ENCODE measurements at regions not wholly inside any gene's neighbourhood (a gene's known extent, or its start where the extent isn't known, plus 50 kb on each side); places are given as distances from the start of the nearest gene placed in this dataset.
"Not testable (repeated sequence)": the region's sequence is repeated elsewhere in the genome, so short reads cannot be mapped to it uniquely, and the experiment has no call there.

GRCh38 chr10:109619914-109620313, 303.4 kb downstream of the XPNPEP1 start:
- Histone ChIP-seq H3K4me1 (peaks cover 44% of the 10 kb centered on the region), H3K9me3 (peaks cover 13% of the 10 kb centered on the region), H3K9ac (no peak overlapping the region), H4K20me1 (no peaks in the 10 kb centered on the region), H3K27ac (no peak overlapping the region), H3K4me2 (no peak overlapping the region), H3K27me3 (no peaks in the 10 kb centered on the region), H3K36me3 (no peaks in the 10 kb centered on the region), H3K4me3 (no peak overlapping the region)
- TF ChIP-seq Cebpa-rat (IDR thresholded peaks at IDR 0.05), result no peak

GRCh38 chr10:109618748-109619147, 304.6 kb downstream of the XPNPEP1 start:
- Histone ChIP-seq H3K36me3 (no peaks in the 10 kb centered on the region), H4K20me1 (no peaks in the 10 kb centered on the region), H3K27ac (no peak overlapping the region), H3K9me3 (peaks cover 13% of the 10 kb centered on the region), H3K9ac (no peak overlapping the region), H3K4me2 (no peak overlapping the region), H3K4me1 (peaks cover 44% of the 10 kb centered on the region), H3K27me3 (no peaks in the 10 kb centered on the region), H3K4me3 (no peak overlapping the region)
- TF ChIP-seq Cebpa-rat (IDR thresholded peaks at IDR 0.05), result no peak

DNA sequence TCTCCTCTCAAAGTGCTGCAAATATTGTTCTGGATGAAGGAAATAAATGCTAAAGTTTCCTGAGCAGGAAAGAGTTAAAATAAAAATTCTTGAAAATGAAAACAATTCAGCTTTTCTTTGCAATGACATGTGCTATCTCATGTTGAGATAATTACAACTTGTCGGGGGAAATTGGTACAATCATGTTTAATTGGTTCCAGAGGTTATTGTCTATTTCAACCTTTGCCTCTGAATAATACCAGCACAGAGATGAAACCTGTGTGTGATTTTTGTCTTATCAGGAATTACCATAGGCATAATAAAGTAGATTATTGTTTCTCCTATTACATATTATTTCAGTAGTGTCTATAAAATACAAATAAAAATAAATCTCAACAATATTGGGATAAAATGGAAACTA, 305.0 kb downstream of the XPNPEP1 start:
- Histone ChIP-seq H3K27ac (no peak overlapping the region), H3K36me3 (no peaks in the 10 kb centered on the region), H3K4me3 (no peak overlapping the region), H3K27me3 (no peaks in the 10 kb centered on the region), H3K9me3 (peaks cover 13% of the 10 kb centered on the region), H3K9ac (no peak overlapping the region), H3K4me2 (no peak overlapping the region), H3K4me1 (peaks cover 44% of the 10 kb centered on the region), H4K20me1 (no peaks in the 10 kb centered on the region)
- TF ChIP-seq Cebpa-rat (IDR thresholded peaks at IDR 0.05), result no peak

- Histone ChIP-seq H3K4me2 (peak overlapping the region; percentile 65), H3K9ac (peak overlapping the region; percentile 13; the same call in 1 of the 2 replicates), H3K27me3 (no peaks in the 10 kb centered on the region), H3K9me3 (peaks cover 9% of the 10 kb centered on the region), H3K4me3 (no peak overlapping the region), H3K36me3 (no peaks in the 10 kb centered on the region), H3K27ac (peak overlapping the region; percentile 38; the same call in 1 of the 2 replicates), H3K4me1 (peaks cover 33% of the 10 kb centered on the region), H4K20me1 (no peaks in the 10 kb centered on the region)
- TF ChIP-seq Cebpa-rat (IDR thresholded peaks at IDR 0.05), result no peak
Observed at GRCh38 chr10:109616359-109616980, 306.8 kb downstream of the XPNPEP1 start.

DNA sequence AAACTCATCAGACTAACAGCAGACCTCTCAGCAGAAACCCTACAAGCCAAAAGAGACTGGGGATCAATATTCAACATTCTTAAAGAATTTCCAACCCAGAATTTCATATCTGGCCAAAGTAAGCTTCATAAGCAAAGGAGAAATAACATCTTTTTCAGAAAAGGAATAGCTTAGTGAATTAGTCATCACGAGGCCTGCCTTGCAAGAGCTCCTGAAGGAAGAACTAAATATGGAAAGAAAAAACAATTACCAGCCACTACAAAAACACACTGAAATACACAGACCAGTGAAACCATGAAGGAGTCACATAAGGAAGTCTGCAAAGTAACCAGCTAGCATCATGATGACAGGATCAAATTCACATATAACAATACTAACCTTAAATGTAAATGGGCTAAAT, 328.0 kb downstream of the XPNPEP1 start:
- H3K27ac ChIP-seq, H4K20me1 ChIP-seq, H3K9ac ChIP-seq, H3K27me3 ChIP-seq, H3K4me2 ChIP-seq, H3K4me3 ChIP-seq, H3K4me1 ChIP-seq, H3K36me3 ChIP-seq: not testable (repeated sequence)
- H3K9me3 ChIP-seq, result peaks cover 23% of the 10 kb centered on the region

DNA sequence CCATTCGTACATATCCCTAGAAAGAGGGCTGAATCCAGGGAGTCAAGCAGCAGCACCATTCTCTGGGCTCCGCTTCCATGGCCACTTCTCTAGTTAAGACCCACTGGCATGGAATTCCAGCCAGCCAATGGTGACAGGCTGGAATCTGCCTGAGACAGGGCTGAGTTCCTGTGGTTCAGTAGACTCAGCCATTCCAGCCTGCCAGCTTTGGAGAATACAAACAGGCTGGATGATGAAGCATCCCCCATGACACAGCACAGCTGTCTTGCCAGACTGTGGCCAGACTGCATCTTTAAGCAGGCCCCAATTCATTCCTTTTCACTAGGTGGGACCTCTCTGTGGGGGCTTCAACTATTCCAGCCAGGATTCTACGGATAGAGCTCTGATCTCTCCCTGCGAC, 329.6 kb downstream of the XPNPEP1 start:
- Histone ChIP-seq H3K36me3 (no peaks in the 10 kb centered on the region), H3K9ac (no peak overlapping the region), H3K4me3 (no peak overlapping the region), H3K4me2 (no peak overlapping the region), H4K20me1 (no peaks in the 10 kb centered on the region), H3K9me3 (peaks cover 23% of the 10 kb centered on the region), H3K27ac (no peak overlapping the region), H3K4me1 (no peaks in the 10 kb centered on the region), H3K27me3 (no peaks in the 10 kb centered on the region)
- TF ChIP-seq Cebpa-rat (IDR thresholded peaks at IDR 0.05), result no peak

GRCh38 chr10:109592391-109592790, 330.9 kb downstream of the XPNPEP1 start:
- H3K4me3 ChIP-seq, result no peak overlapping the region
- no peaks in the 10 kb centered on the region for H3K36me3 ChIP-seq
- H3K27ac ChIP-seq, result no peak overlapping the region
- H4K20me1 ChIP-seq, result no peaks in the 10 kb centered on the region
- peaks cover 13% of the 10 kb centered on the region for H3K9me3 ChIP-seq
- H3K27me3 ChIP-seq, result no peaks in the 10 kb centered on the region
- no peak for TF ChIP-seq Cebpa-rat (IDR thresholded peaks at IDR 0.05)
- no peaks in the 10 kb centered on the region for H3K4me1 ChIP-seq
- H3K9ac ChIP-seq, result no peak overlapping the region
- no peak overlapping the region for H3K4me2 ChIP-seq

DNA sequence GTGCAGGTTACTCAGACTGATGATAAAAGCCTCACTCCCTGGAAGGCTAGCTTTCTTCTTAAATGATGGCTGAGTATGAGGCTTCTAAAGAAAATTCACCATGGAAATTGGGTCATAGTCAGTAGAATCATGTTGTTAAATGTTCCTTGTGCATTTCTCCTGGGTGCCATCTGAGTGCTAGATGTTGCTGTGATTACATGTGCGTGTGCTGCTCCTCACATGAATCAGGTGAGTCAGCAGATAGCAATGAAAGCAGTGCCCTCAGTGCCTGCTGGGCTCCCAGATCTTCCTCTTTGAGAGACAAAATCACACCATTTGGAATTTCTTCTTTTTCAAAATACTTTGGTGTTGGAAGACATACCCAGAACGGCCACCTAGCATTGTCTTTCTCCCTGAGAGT, 331.7 kb downstream of the XPNPEP1 start:
- Histone ChIP-seq H3K36me3 (no peaks in the 10 kb centered on the region), H3K9ac (no peak overlapping the region), H3K27ac (no peak overlapping the region), H3K4me1 (no peaks in the 10 kb centered on the region), H4K20me1 (no peaks in the 10 kb centered on the region), H3K4me3 (no peak overlapping the region), H3K9me3 (peaks cover 5% of the 10 kb centered on the region), H3K4me2 (no peak overlapping the region), H3K27me3 (no peaks in the 10 kb centered on the region)
- no peak for TF ChIP-seq Cebpa-rat (IDR thresholded peaks at IDR 0.05)

DNA sequence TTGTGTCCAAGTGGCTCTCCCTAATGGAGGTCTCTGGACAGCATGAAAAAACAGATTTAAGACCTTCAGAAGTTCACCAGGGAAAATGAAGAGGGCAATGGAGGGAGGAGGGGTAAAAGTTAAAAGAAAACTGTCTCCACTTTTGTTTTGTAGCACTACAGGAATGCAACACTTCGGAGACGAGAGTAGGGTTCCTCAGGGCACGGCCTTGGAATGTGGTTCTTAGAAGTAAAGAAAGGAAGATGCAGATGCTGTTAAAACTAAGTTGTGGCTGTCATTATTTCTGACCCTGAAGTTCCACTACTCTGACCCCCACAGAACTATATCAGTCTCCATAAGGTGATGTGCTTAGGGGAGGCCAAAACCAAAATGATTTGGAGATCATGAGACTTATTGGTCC, 335.1 kb downstream of the XPNPEP1 start:
- TF ChIP-seq Cebpa-rat (IDR thresholded peaks at IDR 0.05), result no peak
- Histone ChIP-seq H3K27me3 (no peaks in the 10 kb centered on the region), H3K4me3 (no peak overlapping the region), H3K4me2 (no peak overlapping the region), H3K4me1 (no peaks in the 10 kb centered on the region), H4K20me1 (no peaks in the 10 kb centered on the region), H3K9ac (no peak overlapping the region), H3K36me3 (no peaks in the 10 kb centered on the region), H3K27ac (no peak overlapping the region), H3K9me3 (no peaks in the 10 kb centered on the region)

DNA sequence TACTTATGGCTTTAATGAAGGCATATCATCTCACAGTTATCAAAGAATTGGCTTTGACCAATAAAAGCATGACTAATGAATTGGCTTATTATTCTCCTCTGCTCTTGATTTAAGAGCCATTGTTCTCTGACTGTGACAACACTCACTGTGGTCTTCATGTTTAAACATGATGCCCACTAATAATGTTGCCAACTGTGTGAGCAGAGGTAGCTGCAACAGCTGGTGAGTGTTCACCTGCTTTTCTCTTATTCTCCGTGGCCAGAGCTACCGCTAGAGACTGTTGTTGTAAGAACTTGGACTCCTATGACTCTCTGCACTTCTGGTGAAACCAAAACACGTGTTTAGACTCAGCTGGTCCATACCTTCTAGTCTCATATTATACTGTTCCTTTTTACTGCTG, 335.9 kb downstream of the XPNPEP1 start:
- Histone ChIP-seq H4K20me1 (no peaks in the 10 kb centered on the region), H3K27me3 (no peaks in the 10 kb centered on the region), H3K9ac (no peak overlapping the region), H3K4me3 (no peak overlapping the region), H3K4me2 (no peak overlapping the region), H3K36me3 (no peaks in the 10 kb centered on the region), H3K9me3 (no peaks in the 10 kb centered on the region), H3K4me1 (no peaks in the 10 kb centered on the region), H3K27ac (no peak overlapping the region)
- TF ChIP-seq Cebpa-rat (IDR thresholded peaks at IDR 0.05), result no peak

DNA sequence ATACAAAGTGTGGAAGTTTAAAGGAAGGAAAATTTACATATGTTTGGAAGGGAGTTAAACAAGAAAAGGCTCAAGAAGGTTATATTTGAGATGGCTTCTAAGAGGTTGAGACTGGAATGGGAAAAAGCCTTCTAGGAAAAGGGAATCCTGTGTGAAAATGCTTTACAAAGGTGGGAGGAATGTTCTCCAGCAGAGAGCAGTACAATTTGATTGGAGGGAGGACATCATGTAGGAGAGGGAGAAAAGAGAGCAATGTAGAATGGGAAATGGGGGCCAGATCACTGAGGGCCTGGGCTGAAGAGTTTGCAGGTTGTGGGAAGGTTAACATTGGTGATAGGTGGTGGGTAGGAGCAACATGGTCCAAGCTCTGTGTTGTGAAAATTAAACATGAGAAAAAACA, 366.9 kb downstream of the XPNPEP1 start:
- H3K4me1 ChIP-seq, result no peaks in the 10 kb centered on the region
- H3K27ac ChIP-seq, result no peak overlapping the region
- H3K9ac ChIP-seq, result no peak overlapping the region
- no peaks in the 10 kb centered on the region for H3K9me3 ChIP-seq
- no peaks in the 10 kb centered on the region for H3K36me3 ChIP-seq
- H3K4me3 ChIP-seq, result no peak overlapping the region
- TF ChIP-seq Cebpa-rat (IDR thresholded peaks at IDR 0.05), result no peak
- H3K4me2 ChIP-seq, result no peak overlapping the region
- no peaks in the 10 kb centered on the region for H3K27me3 ChIP-seq
- H4K20me1 ChIP-seq, result no peaks in the 10 kb centered on the region

- not testable (repeated sequence) for H3K4me1 ChIP-seq, H3K27me3 ChIP-seq, H3K9ac ChIP-seq, H4K20me1 ChIP-seq, H3K4me3 ChIP-seq, H3K27ac ChIP-seq, H3K36me3 ChIP-seq, H3K4me2 ChIP-seq, H3K9me3 ChIP-seq
Observed at GRCh38 chr10:109542050-109542603, 381.2 kb downstream of the XPNPEP1 start.
